Stimulated activated memory B cell treated with anti-CD40 and anti-IgM and Interleukin-4, amounts not matched to agents 10 μg/mL and 1 μg/mL and 100 μg/mL, for 72 hours (primary cell): ENCODE measurements at regions not wholly inside any gene's neighbourhood (a gene's known extent, or its start where the extent isn't known, plus 50 kb on each side); places are given as distances from the start of the nearest gene placed in this dataset.
"Not testable (repeated sequence)": the region's sequence is repeated elsewhere in the genome, so short reads cannot be mapped to it uniquely, and the experiment has no call there.

Experiments
- ATAC-seq: fragments of 150-1000 bp; cut with Tn5 transposase; 2 replicates; pipeline ENCODE4 v1.10.0; 2021
- H3K27ac Mint-ChIP-seq: one replicate; pipeline ENCODE4 v1.8.0; 2022; ENCODE audit warnings: mild to moderate bottlenecking, mixed read lengths
- H3K27me3 Mint-ChIP-seq: one replicate; pipeline ENCODE4 v1.8.0; 2022; ENCODE audit warnings: mixed read lengths
- H3K36me3 Mint-ChIP-seq: one replicate; pipeline ENCODE4 v1.8.0; 2022; ENCODE audit warnings: mixed read lengths
- H3K4me1 Mint-ChIP-seq: one replicate; pipeline ENCODE4 v1.8.0; 2022; ENCODE audit warnings: mixed read lengths
- H3K4me3 Mint-ChIP-seq: one replicate; pipeline ENCODE4 v1.8.0; 2022; ENCODE audit warnings: mild to moderate bottlenecking, moderate library complexity, mixed read lengths
- H3K9me3 Mint-ChIP-seq: one replicate; pipeline ENCODE4 v1.8.0; 2022; ENCODE audit warnings: mixed read lengths

GRCh38 chr10:28381903-28382347 is 79.1 kb upstream of the MPP7 start:
- Mint-ChIP-seq H3K4me3 (no peak overlapping the region), H3K36me3 (no peaks in the 10 kb centered on the region), H3K9me3 (no peaks in the 10 kb centered on the region), H3K27me3 (peaks cover 11% of the 10 kb centered on the region), H3K27ac (no peak overlapping the region), H3K4me1 (no peaks in the 10 kb centered on the region)
- ATAC-seq = peak; percentile 87

DNA sequence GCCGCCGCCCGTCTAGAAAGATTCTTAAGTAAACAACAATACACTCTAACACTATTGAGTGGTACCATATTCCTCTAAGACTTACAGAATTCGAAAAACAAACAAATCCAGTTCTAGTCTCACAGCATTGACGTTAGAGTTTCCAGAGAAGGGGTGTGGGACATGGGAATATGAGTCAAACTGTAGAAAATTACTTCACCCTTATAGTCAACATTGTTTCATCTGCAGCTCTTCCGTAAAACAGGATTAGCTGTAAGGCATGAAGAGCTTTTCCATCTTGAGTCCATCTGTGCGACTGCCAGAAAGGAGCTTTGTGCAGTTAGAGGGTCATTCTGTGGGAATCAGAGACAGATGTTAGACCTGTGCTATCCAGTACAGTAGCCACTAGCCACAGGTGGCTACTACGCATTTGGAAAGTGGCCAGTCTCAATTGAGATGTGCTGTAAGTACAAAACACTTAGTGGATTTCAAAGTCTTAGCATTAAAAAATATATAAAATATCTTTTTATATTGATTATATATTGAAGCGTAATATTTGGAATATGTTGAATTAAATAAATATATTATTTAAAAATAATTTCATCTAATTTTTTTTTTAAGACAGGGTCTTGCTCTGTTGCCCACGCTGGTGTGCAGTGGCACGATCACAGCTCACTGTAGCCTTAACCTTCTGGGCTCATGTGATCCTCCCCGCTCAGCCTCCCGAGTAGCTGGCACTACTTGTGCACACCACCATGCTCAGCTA is 79.8 kb upstream of the MPP7 start:
- no peaks in the 10 kb centered on the region for H3K36me3 Mint-ChIP-seq
- no peak overlapping the region for H3K27ac Mint-ChIP-seq
- H3K9me3 Mint-ChIP-seq = no peaks in the 10 kb centered on the region
- no peak for ATAC-seq
- no peaks in the 10 kb centered on the region for H3K4me1 Mint-ChIP-seq
- peaks cover 19% of the 10 kb centered on the region for H3K27me3 Mint-ChIP-seq
- no peak overlapping the region for H3K4me3 Mint-ChIP-seq

DNA sequence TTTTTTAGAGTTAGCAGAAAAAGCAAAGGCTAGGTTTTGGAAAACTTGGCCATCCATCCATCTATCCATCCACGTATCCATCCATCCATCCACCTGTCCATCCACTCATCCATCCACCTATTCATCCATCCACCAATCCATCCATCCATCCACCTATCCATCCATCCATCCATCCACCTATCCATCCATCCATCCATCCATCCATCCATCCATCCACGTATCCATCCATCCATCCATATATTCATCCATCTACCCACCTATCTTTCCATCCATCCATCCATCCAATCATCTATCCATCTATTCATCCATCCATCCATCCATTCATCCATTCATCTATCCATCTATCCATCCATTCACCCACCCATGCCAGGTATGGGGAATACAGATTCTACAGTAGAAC is 81.7 kb upstream of the MPP7 start:
- Mint-ChIP-seq H3K9me3 (no peaks in the 10 kb centered on the region), H3K27me3 (peaks cover 35% of the 10 kb centered on the region), H3K4me1 (no peaks in the 10 kb centered on the region), H3K4me3 (no peak overlapping the region), H3K36me3 (no peaks in the 10 kb centered on the region), H3K27ac (no peak overlapping the region)
- ATAC-seq = no peak

GRCh38 chr10:28385748-28386502 is 83.1 kb upstream of the MPP7 start:
- Mint-ChIP-seq H3K27me3 (peaks cover 35% of the 10 kb centered on the region), H3K4me3 (no peak overlapping the region), H3K36me3 (no peaks in the 10 kb centered on the region), H3K9me3 (no peaks in the 10 kb centered on the region), H3K4me1 (no peaks in the 10 kb centered on the region), H3K27ac (no peak overlapping the region)
- ATAC-seq = no peak

DNA sequence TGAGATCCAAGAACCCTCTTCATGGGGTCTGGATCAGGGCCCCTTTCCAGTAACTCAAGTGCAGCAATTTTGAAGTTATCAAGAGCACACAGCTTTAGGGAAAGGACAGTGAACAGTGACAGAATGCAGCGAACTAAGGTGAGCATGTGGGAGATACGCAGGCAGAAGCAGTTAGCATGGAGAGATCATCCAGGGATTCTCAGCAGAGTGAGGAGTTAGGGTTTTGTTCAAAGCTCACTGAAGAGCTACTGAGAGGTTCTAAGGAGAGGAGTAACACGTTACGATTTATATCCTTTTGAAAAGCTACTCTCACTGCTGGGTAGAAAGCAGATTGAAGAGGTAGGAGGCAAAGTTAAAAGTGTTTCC is 83.6 kb upstream of the MPP7 start:
- no peak overlapping the region for H3K27ac Mint-ChIP-seq
- no peak for ATAC-seq
- no peaks in the 10 kb centered on the region for H3K36me3 Mint-ChIP-seq
- peaks cover 35% of the 10 kb centered on the region for H3K27me3 Mint-ChIP-seq
- H3K4me3 Mint-ChIP-seq = no peak overlapping the region
- H3K9me3 Mint-ChIP-seq = no peaks in the 10 kb centered on the region
- H3K4me1 Mint-ChIP-seq = no peaks in the 10 kb centered on the region

GRCh38 chr10:28387140-28387539 is 84.3 kb upstream of the MPP7 start:
- no peak for ATAC-seq
- Mint-ChIP-seq H3K27me3 (peaks cover 35% of the 10 kb centered on the region), H3K27ac (no peak overlapping the region), H3K4me3 (no peak overlapping the region), H3K36me3 (no peaks in the 10 kb centered on the region), H3K4me1 (no peaks in the 10 kb centered on the region), H3K9me3 (no peaks in the 10 kb centered on the region)

GRCh38 chr10:28391283-28391682 is 88.4 kb upstream of the MPP7 start:
- Mint-ChIP-seq H3K27me3 (peaks cover 24% of the 10 kb centered on the region), H3K4me1 (peaks cover 8% of the 10 kb centered on the region), H3K36me3 (no peaks in the 10 kb centered on the region), H3K9me3 (no peaks in the 10 kb centered on the region), H3K27ac (no peak overlapping the region), H3K4me3 (no peak overlapping the region)
- ATAC-seq = no peak

GRCh38 chr10:28393956-28394568 is 91.2 kb upstream of the MPP7 start:
- peaks cover 2% of the 10 kb centered on the region for H3K27me3 Mint-ChIP-seq
- H3K4me3 Mint-ChIP-seq = no peak overlapping the region
- H3K4me1 Mint-ChIP-seq = peaks cover 8% of the 10 kb centered on the region
- H3K27ac Mint-ChIP-seq = peak overlapping the region; percentile 61
- no peaks in the 10 kb centered on the region for H3K9me3 Mint-ChIP-seq
- ATAC-seq = peak; percentile 78
- no peaks in the 10 kb centered on the region for H3K36me3 Mint-ChIP-seq

GRCh38 chr10:28396331-28396730 is 93.5 kb upstream of the MPP7 start:
- Mint-ChIP-seq H3K27ac (no peak overlapping the region), H3K9me3 (no peaks in the 10 kb centered on the region), H3K4me1 (peaks cover 10% of the 10 kb centered on the region), H3K4me3 (no peak overlapping the region), H3K27me3 (no peaks in the 10 kb centered on the region), H3K36me3 (no peaks in the 10 kb centered on the region)
- no peak for ATAC-seq

DNA sequence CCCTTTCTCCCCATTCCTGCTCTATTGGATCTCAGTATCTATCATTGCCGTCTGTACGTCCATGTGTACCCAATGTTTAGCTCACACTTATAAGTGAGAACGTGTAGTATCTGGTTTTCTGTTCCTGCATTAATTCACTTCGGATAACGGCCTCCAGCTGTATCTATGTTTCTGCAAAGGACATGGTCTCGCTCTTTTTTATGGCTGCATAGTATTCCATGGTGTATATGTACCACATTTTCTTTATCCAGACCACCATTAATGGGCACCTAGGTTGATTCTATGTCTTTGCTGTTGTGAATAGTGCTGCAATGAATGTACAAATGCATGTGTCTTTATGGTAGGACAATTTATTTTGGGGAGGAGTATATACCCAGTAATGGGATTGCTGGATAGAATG is 94.4 kb upstream of the MPP7 start:
- Mint-ChIP-seq H3K27me3 (no peaks in the 10 kb centered on the region), H3K4me1 (peaks cover 19% of the 10 kb centered on the region), H3K27ac (no peak overlapping the region), H3K36me3 (no peaks in the 10 kb centered on the region), H3K4me3 (no peak overlapping the region), H3K9me3 (no peaks in the 10 kb centered on the region)
- ATAC-seq = no peak

GRCh38 chr10:28400176-28400575 is 97.3 kb upstream of the MPP7 start:
- no peak for ATAC-seq
- H3K27me3 Mint-ChIP-seq = no peaks in the 10 kb centered on the region
- H3K9me3 Mint-ChIP-seq = no peaks in the 10 kb centered on the region
- H3K27ac Mint-ChIP-seq = no peak overlapping the region
- H3K36me3 Mint-ChIP-seq = no peaks in the 10 kb centered on the region
- peaks cover 22% of the 10 kb centered on the region for H3K4me1 Mint-ChIP-seq
- H3K4me3 Mint-ChIP-seq = no peak overlapping the region

- Mint-ChIP-seq H3K36me3 (no peaks in the 10 kb centered on the region), H3K4me3 (no peak overlapping the region), H3K9me3 (no peaks in the 10 kb centered on the region), H3K27me3 (no peaks in the 10 kb centered on the region), H3K27ac (no peak overlapping the region), H3K4me1 (peaks cover 22% of the 10 kb centered on the region)
- ATAC-seq = peak; percentile 46
These were observed 97.8 kb upstream of the MPP7 start for GRCh38 chr10:28400681-28401080.

GRCh38 chr10:28402611-28403073 is 99.8 kb upstream of the MPP7 start:
- H3K9me3 Mint-ChIP-seq, H3K36me3 Mint-ChIP-seq: not testable (repeated sequence)

GRCh38 chr10:28403090-28403489 is 100.2 kb upstream of the MPP7 start:
- no peak for ATAC-seq
- H3K27me3 Mint-ChIP-seq = peaks cover 3% of the 10 kb centered on the region
- H3K27ac Mint-ChIP-seq = peak overlapping the region; percentile 78
- no peaks in the 10 kb centered on the region for H3K36me3 Mint-ChIP-seq
- peaks cover 4% of the 10 kb centered on the region for H3K9me3 Mint-ChIP-seq
- H3K4me3 Mint-ChIP-seq = no peak overlapping the region
- H3K4me1 Mint-ChIP-seq = peaks cover 22% of the 10 kb centered on the region

More at GRCh38 chr10:28402611-28403073, 99.8 kb upstream of the MPP7 start:
- Mint-ChIP-seq H3K4me1 (peaks cover 22% of the 10 kb centered on the region), H3K27ac (peak overlapping the region; percentile 78), H3K4me3 (peak overlapping the region; percentile 44)
- ATAC-seq = peak; percentile 82
- not testable (repeated sequence) for H3K27me3 Mint-ChIP-seq

GRCh38 chr10:28408237-28408777 is 105.4 kb upstream of the MPP7 start:
- Mint-ChIP-seq H3K27ac (no peak overlapping the region), H3K36me3 (peaks cover 4% of the 10 kb centered on the region), H3K4me1 (peaks cover 7% of the 10 kb centered on the region), H3K27me3 (peaks cover 26% of the 10 kb centered on the region), H3K4me3 (no peak overlapping the region), H3K9me3 (peaks cover 7% of the 10 kb centered on the region)
- no peak for ATAC-seq
